ENCODE measurements at regions not wholly inside any gene's neighbourhood (a gene's known extent, or its start where the extent isn't known, plus 50 kb on each side); places are given as distances from the start of the nearest gene placed in this dataset.
"Not testable (repeated sequence)": the region's sequence is repeated elsewhere in the genome, so short reads cannot be mapped to it uniquely, and the experiment has no call there.

- H3K4me3 Mint-ChIP-seq: no peak overlapping the region
- no peak overlapping the region for H3K27ac Mint-ChIP-seq
- peaks cover 4% of the 10 kb centered on the region for H3K27me3 Mint-ChIP-seq (ENCODE audit: insufficient read depth)
- no peaks in the 10 kb centered on the region for H3K9me3 Mint-ChIP-seq
- H3K4me1 Mint-ChIP-seq (ENCODE audit: low read depth): no peaks in the 10 kb centered on the region
- no peaks in the 10 kb centered on the region for H3K36me3 Mint-ChIP-seq (ENCODE audit: low read depth)
- no peak for DNase-seq (ENCODE audit: low spot score)
- intact Hi-C loops (cut with micrococcal nuclease): no loop called here
Measured at GRCh38 chr1:233459968-233460367, 132.4 kb downstream of the MAP3K21 start.

- no peaks in the 10 kb centered on the region for H3K9me3 Mint-ChIP-seq
- intact Hi-C loops (cut with micrococcal nuclease): no loop called here
- H3K4me3 Mint-ChIP-seq: no peak overlapping the region
- H3K36me3 Mint-ChIP-seq (ENCODE audit: low read depth): no peaks in the 10 kb centered on the region
- H3K27ac Mint-ChIP-seq: no peak overlapping the region
- H3K4me1 Mint-ChIP-seq (ENCODE audit: low read depth): no peaks in the 10 kb centered on the region
- DNase-seq (ENCODE audit: low spot score): no peak
- H3K27me3 Mint-ChIP-seq (ENCODE audit: insufficient read depth): peaks cover 4% of the 10 kb centered on the region
Measured at GRCh38 chr1:233460692-233461091, 133.2 kb downstream of the MAP3K21 start.

- H3K4me1 Mint-ChIP-seq (ENCODE audit: low read depth): no peaks in the 10 kb centered on the region
- H3K9me3 Mint-ChIP-seq: no peaks in the 10 kb centered on the region
- intact Hi-C loops (cut with micrococcal nuclease): no loop called here
- peaks cover 4% of the 10 kb centered on the region for H3K27me3 Mint-ChIP-seq (ENCODE audit: insufficient read depth)
- no peak overlapping the region for H3K4me3 Mint-ChIP-seq
- DNase-seq (ENCODE audit: low spot score): no peak
- no peak overlapping the region for H3K27ac Mint-ChIP-seq
- H3K36me3 Mint-ChIP-seq (ENCODE audit: low read depth): no peaks in the 10 kb centered on the region
Measured at GRCh38 chr1:233461847-233462246, 134.3 kb downstream of the MAP3K21 start.

DNA sequence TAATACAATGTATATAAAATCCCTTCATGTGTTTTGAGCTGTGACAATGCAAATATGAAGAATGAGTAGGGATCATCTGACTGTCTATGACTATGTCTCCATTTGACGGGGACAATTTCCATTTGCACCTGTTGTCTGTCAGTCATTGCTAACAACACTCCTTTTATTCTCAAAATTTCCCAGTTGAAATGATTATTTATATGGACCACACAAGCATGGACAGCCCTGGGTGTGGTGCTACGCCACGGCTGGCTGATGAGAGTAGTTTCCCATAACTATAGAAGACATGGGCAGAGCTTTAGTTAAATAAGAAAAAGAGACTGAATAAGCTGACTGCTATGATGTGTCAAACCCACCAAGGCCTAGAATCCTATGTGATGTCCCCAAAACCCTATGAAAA lies 135.8 kb downstream of the MAP3K21 start:
- intact Hi-C loops (cut with micrococcal nuclease): no loop called here
- no peak overlapping the region for H3K27ac Mint-ChIP-seq
- no peaks in the 10 kb centered on the region for H3K36me3 Mint-ChIP-seq (ENCODE audit: low read depth)
- H3K4me3 Mint-ChIP-seq: no peak overlapping the region
- no peak for DNase-seq (ENCODE audit: low spot score)
- peaks cover 4% of the 10 kb centered on the region for H3K27me3 Mint-ChIP-seq (ENCODE audit: insufficient read depth)
- no peaks in the 10 kb centered on the region for H3K4me1 Mint-ChIP-seq (ENCODE audit: low read depth)
- H3K9me3 Mint-ChIP-seq: no peaks in the 10 kb centered on the region

DNA sequence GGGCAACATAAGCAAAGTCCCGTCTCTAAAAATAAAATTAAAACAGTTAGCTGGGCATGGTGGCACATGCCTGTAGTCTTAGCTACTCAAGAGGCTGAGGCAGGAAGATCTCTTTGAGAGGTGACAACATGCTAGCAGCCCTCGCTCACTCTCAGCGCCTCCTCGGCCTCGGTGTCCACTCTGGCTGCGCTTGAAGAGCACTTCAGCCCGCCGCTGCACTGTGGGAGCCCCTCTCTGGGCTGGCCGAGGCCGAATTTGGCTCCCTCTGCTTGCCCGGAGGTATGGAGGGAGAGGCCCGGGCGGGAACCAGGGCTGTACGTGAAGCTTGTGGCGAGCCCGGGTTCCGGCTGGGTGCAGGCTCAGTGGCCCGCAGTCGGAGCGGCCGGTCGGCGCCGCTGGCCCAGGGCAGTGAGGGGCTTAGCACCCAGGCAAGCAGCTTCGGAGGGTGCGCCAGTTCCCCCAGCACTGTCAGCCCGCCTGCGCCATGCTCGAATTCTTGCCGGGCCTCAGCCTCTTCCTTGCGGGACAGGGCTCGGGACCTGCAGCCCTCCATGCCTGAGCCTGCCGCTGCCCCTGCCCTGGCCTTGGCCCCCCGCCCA lies 138.3 kb downstream of the MAP3K21 start:
- H3K27ac Mint-ChIP-seq: no peak overlapping the region

DNA sequence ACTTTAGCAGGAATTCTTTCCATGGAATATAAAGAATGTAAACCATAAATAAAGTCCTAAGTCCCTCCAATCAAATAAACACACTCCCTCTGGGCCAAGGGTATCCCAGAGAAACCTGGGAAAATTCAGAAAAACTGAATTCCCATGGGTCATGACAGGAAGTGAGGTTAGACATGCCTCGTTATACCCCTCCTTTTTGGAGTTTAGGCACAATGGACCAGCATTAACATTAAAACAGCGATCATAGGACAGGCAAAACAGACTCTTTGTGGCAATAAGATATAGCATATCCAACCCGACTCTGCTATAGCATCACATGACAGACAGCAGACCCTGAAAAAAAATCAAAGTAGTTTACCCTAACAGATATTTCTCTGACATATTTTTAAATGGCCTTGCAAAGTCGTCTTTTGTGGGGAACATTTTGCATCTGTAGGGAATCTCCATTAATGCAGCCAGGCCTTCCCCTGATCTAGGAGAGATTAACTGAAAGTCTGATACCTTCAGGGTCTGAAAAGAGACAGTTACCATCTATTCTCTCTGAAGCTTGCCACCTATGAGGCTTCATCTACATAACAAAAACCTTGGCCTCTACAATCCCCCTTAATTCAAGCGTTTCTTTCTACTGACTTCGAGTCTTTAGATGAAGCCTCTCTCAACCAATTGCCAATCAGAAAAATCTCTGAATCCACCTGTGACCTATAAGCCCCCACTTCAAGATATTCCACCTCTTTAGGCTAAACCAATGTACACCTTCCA lies 143.0 kb upstream of the KCNK1 start:
- H3K27me3 Mint-ChIP-seq (ENCODE audit: insufficient read depth): peaks cover 3% of the 10 kb centered on the region
- no peak overlapping the region for H3K4me3 Mint-ChIP-seq
- H3K9me3 Mint-ChIP-seq: no peaks in the 10 kb centered on the region
- DNase-seq (ENCODE audit: low spot score): no peak
- intact Hi-C loops (cut with micrococcal nuclease): no loop called here
- no peaks in the 10 kb centered on the region for H3K4me1 Mint-ChIP-seq (ENCODE audit: low read depth)
- H3K36me3 Mint-ChIP-seq (ENCODE audit: low read depth): no peaks in the 10 kb centered on the region
- no peak overlapping the region for H3K27ac Mint-ChIP-seq

More for the DNA sequence above, 138.3 kb downstream of the MAP3K21 start:
- Mint-ChIP-seq H3K27me3 (ENCODE audit: insufficient read depth) (no peaks in the 10 kb centered on the region), H3K4me3 (no peak overlapping the region), H3K36me3 (ENCODE audit: low read depth) (no peaks in the 10 kb centered on the region), H3K9me3 (no peaks in the 10 kb centered on the region), H3K4me1 (ENCODE audit: low read depth) (no peaks in the 10 kb centered on the region)
- DNase-seq (ENCODE audit: low spot score): no peak
- intact Hi-C loops (cut with micrococcal nuclease): no loop called here

GRCh38 chr1:233471851-233472250 lies 142.1 kb upstream of the KCNK1 start:
- H3K36me3 Mint-ChIP-seq (ENCODE audit: low read depth); H3K9me3 Mint-ChIP-seq; H3K27ac Mint-ChIP-seq; DNase-seq (ENCODE audit: low spot score); H3K4me3 Mint-ChIP-seq; H3K27me3 Mint-ChIP-seq (ENCODE audit: insufficient read depth); intact Hi-C loops (cut with micrococcal nuclease); H3K4me1 Mint-ChIP-seq (ENCODE audit: low read depth): not testable (repeated sequence)

- H3K27ac Mint-ChIP-seq; H3K9me3 Mint-ChIP-seq; intact Hi-C loops (cut with micrococcal nuclease); H3K4me3 Mint-ChIP-seq; H3K36me3 Mint-ChIP-seq (ENCODE audit: low read depth); H3K4me1 Mint-ChIP-seq (ENCODE audit: low read depth); H3K27me3 Mint-ChIP-seq (ENCODE audit: insufficient read depth); DNase-seq (ENCODE audit: low spot score): not testable (repeated sequence)
Measured at GRCh38 chr1:233472796-233473195, 141.1 kb upstream of the KCNK1 start.

- no peaks in the 10 kb centered on the region for H3K4me1 Mint-ChIP-seq (ENCODE audit: low read depth)
- peaks cover 10% of the 10 kb centered on the region for H3K27me3 Mint-ChIP-seq (ENCODE audit: insufficient read depth)
- no peaks in the 10 kb centered on the region for H3K9me3 Mint-ChIP-seq
- H3K27ac Mint-ChIP-seq: no peak overlapping the region
- intact Hi-C loops (cut with micrococcal nuclease): no loop called here
- no peak overlapping the region for H3K4me3 Mint-ChIP-seq
- DNase-seq (ENCODE audit: low spot score): no peak
- no peaks in the 10 kb centered on the region for H3K36me3 Mint-ChIP-seq (ENCODE audit: low read depth)
Measured at GRCh38 chr1:233473549-233474204, 140.2 kb upstream of the KCNK1 start.

DNA sequence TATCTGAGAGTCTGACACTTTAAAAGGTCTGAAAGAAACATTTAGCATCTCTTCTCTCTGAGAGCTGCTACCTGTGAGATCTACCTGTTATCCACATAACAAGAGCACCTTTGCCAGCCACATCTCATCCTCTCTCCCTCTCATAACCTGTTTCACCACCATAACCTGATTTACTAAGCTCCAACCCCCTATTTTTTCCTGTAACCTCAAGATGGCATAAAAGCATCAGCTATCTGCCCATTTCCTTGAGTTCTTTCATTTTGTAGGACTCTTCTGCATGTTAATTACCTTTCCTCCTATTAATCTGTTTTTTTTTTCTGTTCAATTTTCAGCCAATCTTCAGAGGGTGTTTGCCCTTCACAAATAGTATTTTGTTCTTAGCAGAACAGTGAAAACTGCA lies 136.5 kb upstream of the KCNK1 start:
- no peak overlapping the region for H3K27ac Mint-ChIP-seq
- H3K36me3 Mint-ChIP-seq (ENCODE audit: low read depth): no peaks in the 10 kb centered on the region
- H3K27me3 Mint-ChIP-seq (ENCODE audit: insufficient read depth): peaks cover 12% of the 10 kb centered on the region
- intact Hi-C loops (cut with micrococcal nuclease): no loop called here
- no peaks in the 10 kb centered on the region for H3K4me1 Mint-ChIP-seq (ENCODE audit: low read depth)
- no peak for DNase-seq (ENCODE audit: low spot score)
- H3K4me3 Mint-ChIP-seq: no peak overlapping the region
- no peaks in the 10 kb centered on the region for H3K9me3 Mint-ChIP-seq

- Mint-ChIP-seq H3K9me3 (no peaks in the 10 kb centered on the region), H3K4me1 (ENCODE audit: low read depth) (no peaks in the 10 kb centered on the region), H3K27ac (no peak overlapping the region), H3K36me3 (ENCODE audit: low read depth) (no peaks in the 10 kb centered on the region), H3K27me3 (ENCODE audit: insufficient read depth) (peaks cover 9% of the 10 kb centered on the region), H3K4me3 (no peak overlapping the region)
- intact Hi-C loops (cut with micrococcal nuclease): no loop called here
- DNase-seq (ENCODE audit: low spot score): no peak
Measured at GRCh38 chr1:233478611-233479010, 135.3 kb upstream of the KCNK1 start.

- H3K4me1 Mint-ChIP-seq (ENCODE audit: low read depth): no peaks in the 10 kb centered on the region
- intact Hi-C loops (cut with micrococcal nuclease): no loop called here
- H3K9me3 Mint-ChIP-seq: no peaks in the 10 kb centered on the region
- H3K27me3 Mint-ChIP-seq (ENCODE audit: insufficient read depth): peaks cover 9% of the 10 kb centered on the region
- no peaks in the 10 kb centered on the region for H3K36me3 Mint-ChIP-seq (ENCODE audit: low read depth)
- no peak for DNase-seq (ENCODE audit: low spot score)
- no peak overlapping the region for H3K4me3 Mint-ChIP-seq
- no peak overlapping the region for H3K27ac Mint-ChIP-seq
Measured at GRCh38 chr1:233479110-233479890, 134.6 kb upstream of the KCNK1 start.

GRCh38 chr1:233480198-233480597 lies 133.7 kb upstream of the KCNK1 start:
- H3K9me3 Mint-ChIP-seq: no peaks in the 10 kb centered on the region
- intact Hi-C loops (cut with micrococcal nuclease): no loop called here
- no peak for DNase-seq (ENCODE audit: low spot score)
- H3K27me3 Mint-ChIP-seq (ENCODE audit: insufficient read depth): peaks cover 12% of the 10 kb centered on the region
- no peak overlapping the region for H3K27ac Mint-ChIP-seq
- no peaks in the 10 kb centered on the region for H3K36me3 Mint-ChIP-seq (ENCODE audit: low read depth)
- H3K4me1 Mint-ChIP-seq (ENCODE audit: low read depth): no peaks in the 10 kb centered on the region
- H3K4me3 Mint-ChIP-seq: no peak overlapping the region
